HG02623 (cell line): ENCODE measurements at regions not wholly inside any gene's neighbourhood (a gene's known extent, or its start where the extent isn't known, plus 50 kb on each side); places are given as distances from the start of the nearest gene placed in this dataset.
"Not testable (repeated sequence)": the region's sequence is repeated elsewhere in the genome, so short reads cannot be mapped to it uniquely, and the experiment has no call there.

Source experiments
- ATAC-seq: cut with Tn5 transposase; IDR thresholded peaks from one replicate; pipeline ENCODE4 v1.9.1; 2021; ENCODE audit warnings: moderate library complexity; ENCODE audit not compliant: unreplicated experiment

DNA sequence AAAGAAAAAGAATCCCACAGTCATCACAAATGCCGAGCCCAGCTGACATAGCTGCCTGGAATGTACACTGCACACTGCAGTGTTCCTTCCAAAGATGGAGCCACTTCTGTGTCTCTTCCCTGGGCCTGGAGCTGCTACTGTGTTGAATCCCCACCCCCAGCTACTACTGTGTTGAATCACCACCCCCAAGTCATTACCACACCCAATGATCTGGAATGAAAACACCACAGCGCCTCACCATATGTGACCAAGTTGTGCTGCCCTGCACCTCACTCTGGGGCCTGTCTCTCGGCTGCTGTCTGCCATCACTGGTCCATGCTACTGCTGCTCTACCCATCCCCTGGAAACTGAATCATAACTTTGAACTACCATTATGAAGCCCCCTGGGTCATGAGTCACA, 861.2 kb downstream of the UQCRFS1 start:
- ATAC-seq, result no peak

DNA sequence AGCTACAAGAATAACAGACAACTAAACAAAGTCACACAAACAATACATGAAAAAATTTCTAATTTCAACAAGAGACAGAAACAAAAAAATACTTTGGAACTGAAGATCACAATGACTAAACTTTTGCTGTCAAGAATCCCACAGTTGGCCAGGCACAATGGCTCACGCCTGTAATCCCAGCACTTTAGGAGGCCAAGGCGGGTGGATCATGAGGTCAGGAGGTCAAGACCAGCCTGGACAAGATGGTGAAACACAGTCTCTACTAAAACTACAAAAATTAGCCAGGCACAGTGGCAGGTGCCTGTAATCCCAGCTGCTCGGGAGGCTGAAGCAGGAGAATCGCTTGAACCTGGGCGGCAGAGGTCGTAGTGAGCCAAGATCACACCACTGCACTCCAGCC, 861.6 kb downstream of the UQCRFS1 start:
- not testable (repeated sequence) for ATAC-seq

DNA sequence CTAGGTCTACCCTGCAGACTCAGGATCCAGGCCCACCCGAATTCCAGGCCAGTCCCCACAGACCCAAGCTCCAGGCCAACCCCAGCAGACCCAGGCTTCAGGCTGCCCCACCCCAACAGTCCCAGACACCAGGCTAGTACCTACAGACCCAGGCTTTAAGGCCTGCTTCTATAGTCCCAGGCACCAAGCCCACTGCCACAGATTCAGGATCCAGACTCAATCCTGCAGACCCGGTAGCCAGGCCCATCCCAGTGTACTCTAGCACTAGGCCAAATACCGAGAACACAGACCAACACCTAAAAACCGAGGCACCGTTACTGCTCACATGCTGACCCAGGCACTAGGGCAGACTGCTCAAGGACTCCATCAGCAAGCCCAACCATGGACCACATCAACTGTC, 862.3 kb downstream of the UQCRFS1 start:
- ATAC-seq, result no peak

DNA sequence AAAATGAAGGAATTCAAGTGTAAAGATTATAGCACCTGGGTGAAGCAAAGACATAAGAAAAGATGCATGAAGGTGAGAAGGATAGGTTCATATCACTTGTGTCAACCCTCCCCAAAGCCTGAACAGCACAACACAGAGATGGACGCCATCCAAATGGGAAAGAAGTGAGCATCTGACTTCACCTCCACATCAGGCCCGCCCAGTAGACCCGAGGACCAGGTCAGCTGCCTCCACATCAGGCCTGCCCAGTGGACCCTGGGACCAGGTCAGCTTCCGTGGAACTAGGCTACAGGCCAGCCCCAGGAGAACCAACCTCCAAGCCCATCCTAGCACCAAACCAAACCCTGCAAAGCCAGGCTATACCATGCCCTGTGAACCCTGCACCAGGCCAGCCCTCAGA, 862.9 kb downstream of the UQCRFS1 start:
- ATAC-seq, result no peak

DNA sequence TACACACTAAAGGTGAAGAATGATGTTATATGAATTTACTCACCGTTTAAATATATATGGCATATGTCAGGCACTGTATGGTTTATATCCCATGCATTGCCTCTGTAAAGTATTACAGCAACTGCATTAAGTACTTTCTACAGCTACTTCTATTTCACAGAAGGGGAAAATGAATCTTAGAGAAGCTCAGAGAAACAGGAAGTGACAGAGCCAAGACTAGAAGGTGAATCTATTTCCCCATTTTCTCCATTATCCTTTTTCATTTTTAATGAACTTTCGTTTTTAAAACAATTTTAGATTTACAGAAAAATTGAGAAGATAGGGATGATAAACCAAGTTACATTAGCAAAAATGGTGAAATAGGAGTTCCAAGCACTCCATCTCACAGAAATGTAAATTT, 863.3 kb downstream of the UQCRFS1 start:
- no peak for ATAC-seq

DNA sequence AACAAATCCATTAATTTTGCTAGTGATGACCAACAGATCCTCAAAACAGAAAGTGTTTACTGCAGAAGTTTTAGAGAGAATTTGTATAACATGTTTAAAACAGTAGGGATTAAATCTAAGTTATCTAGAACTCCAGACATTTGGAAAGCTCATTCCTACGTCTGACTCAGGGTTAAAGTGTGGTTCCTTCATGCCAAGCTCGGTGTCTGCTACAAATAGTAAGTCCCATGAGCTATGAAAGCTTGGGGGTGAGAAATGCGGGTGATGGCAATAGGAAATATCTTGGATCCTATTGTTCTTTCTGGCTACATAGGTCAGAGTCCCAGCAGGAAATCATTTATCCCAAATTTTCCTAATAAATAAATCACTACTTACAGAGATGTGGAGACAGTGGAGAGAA, 867.1 kb downstream of the UQCRFS1 start:
- ATAC-seq, result no peak

DNA sequence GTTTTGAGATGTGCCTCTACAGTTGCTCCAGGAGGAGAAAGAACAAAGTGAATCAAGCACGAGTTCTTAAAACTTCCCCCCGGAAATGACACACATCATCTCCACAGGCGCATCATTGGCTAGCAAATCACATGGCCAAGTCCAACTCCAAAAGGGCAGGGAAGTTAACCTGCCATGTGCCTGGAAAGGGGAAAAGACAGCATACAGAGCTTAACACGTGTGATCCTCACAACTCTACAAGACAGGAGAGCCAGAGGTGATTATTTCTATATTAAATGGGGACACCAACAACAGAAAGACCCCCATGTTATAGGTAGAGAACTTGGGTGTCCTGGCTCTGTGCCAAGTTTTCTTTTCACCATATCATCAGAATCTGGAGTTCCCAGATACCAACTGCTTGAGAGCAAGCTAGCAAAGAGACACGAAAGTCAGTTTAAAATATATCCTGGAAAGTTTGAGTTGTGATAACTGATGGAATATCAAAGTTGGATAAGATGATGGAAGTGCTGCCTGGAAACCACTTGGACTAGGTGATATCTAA, 871.1 kb downstream of the UQCRFS1 start:
- ATAC-seq, result no peak

DNA sequence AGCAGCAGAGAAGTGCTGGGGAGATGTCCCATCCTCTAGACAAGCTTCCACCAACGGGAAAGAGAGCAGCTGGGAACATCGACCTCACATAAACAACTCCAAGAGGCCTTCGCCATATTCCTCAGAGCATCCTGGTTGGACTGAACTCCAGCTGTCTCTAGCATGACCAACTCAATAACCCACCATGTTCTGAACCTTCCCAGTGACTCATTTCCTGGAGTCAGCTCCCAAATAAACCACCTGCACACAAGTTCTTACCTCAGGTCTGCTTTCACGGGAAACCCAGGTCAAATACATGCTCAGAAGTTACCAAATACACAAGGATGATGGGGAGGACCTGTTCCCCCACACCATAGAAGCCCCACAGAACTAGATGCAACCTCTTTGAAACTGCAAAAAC, 878.5 kb downstream of the UQCRFS1 start:
- ATAC-seq, result no peak

DNA sequence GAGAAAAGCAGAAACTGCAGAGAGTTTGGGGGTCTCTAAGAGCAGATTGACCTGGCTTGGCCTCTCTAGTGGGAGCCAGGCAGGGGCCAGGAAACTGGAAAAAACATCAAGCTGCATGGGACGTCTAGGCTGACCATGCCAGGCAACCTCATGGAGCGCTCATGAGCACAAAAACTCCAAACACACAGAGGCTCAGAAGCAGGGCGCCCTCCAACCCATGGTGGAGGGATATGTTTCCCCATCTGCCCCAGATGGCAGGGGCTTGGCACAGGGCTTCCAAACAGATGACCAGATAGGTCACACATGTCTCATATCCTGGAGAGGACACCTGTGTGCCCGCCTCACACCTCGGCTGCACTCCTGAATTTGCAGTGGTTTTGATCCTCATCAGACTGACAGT, 879.0 kb downstream of the UQCRFS1 start:
- no peak for ATAC-seq

DNA sequence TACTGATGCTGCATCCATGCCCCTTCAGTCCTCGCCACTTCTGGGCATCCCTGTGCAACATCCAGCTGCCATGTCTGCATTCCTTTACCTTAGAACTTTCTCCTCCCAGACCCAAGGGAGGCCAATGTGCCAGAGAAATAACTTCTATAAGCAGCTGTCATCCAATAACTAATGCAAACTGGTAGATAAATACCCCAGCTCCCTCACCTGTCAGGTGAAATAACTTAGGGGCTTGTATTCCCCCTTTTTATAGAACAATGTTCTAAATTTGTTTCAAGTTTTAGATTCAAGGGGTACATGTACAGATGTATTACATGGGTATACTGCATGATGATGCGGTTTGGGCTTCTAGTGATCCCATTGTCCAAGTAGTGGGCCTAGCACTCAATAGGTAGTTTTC, 880.1 kb downstream of the UQCRFS1 start:
- ATAC-seq, result no peak

DNA sequence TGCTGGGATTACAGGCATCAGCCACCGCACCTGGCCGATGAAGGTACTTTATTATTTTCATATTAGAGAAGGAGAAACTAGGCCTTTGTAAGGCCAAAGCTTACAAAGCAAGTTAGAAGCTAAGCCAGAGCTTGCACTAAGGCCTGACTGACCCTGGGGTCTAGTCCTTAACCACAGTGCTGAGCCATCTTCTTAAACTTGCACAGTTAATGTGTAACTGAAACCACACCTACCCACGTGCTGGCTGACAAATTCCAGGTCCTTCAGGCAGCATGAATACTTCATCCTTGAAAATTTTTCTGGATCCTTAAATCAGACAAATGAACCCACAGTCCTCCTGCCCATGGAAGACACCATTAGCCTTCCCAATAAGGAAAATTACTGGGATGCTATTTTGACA, 880.6 kb downstream of the UQCRFS1 start:
- no peak for ATAC-seq

DNA sequence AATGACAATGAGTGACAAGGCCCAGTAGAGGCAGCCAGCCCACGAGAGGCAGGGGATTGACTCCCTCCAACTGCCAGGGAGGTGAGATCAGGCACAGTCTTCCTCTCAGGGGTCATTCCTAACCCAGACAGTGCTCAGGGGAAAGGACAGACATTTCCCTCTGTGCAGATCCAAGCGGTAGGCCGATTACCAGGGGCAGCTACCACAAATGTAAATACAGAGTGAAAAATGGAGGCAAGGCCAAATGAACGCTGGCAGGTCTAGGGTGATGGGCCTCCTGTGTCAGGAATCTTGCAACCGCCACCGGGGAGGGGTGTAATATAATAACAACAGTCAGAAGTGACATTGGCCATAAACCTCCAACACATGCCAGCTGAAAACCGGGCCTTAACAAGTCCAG, 881.4 kb downstream of the UQCRFS1 start:
- no peak for ATAC-seq

DNA sequence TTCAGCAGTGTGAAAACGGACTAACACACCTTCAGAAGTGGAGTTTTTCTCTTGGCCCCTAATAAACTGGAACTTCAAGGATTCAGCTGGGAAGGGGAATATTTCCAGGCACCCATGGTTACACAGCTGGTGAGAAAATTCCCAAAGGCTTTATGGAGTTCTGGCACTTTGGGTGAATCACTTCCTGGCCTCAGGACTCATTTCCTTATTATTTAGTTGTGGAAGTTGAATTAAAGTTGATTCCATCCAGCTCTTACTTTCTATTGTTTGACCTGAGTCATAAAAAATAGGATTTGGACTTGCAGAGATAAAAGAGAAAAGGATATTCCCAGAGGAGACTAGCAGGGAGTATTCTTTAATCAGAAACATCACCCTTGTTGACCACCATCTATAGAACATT, 882.1 kb downstream of the UQCRFS1 start:
- ATAC-seq, result no peak

DNA sequence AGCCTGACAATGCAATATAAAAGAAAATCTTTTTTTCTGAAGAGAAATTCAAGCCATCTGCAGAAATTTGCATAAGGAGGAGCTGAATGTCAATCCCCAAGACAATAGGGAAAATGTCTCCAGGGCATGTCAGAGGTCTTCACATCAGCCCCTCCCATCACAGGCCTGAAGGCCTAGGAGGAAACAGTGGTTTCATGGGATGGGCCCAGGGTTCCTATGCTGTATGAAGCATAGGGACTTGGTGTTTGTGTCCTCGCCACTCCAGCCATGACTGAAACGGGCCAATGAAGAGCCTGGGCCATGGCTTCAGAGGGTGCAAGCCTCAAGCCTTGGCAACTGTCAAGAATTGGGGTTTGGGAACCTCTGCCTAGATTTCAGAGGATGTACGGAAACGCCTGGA, 883.5 kb downstream of the UQCRFS1 start:
- no peak for ATAC-seq

DNA sequence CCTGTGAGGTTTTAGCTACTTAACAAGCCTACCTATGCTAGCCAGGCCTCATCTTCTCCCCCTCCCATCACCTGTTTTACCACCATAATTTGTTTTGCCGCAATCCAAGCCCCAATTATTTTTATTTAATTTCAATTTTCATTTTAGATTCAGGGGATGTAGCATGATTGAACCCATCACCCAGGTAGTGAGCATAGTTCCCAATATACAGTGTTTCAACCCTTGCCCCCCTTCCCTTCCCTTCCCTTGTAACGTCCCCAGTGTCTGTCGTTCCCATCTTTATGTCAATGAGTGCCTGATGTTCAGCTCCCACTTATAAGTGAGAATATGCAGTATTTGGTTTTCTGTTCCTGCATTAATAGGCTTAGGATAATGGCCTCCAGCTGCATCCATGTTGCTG, 885.0 kb downstream of the UQCRFS1 start:
- no peak for ATAC-seq

DNA sequence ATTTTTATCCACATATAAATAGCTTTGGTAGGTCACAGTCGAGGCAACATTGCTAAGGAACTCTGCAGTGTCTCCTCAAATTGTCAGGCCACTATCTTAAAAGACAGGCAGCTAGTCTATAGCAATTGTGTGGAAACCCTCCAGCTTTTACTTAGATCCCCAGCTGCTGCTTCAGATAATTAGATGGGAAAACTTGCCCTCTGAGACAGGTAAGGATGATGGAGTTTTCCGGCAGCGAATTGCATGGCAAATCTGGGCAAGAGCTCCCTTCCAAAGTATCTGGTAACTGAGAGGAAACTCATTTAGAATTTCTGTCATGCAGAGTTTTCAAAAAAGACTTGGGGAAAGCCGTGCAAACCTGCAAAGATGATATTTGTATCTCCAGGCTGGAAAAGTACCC, 886.2 kb downstream of the UQCRFS1 start:
- no peak for ATAC-seq

DNA sequence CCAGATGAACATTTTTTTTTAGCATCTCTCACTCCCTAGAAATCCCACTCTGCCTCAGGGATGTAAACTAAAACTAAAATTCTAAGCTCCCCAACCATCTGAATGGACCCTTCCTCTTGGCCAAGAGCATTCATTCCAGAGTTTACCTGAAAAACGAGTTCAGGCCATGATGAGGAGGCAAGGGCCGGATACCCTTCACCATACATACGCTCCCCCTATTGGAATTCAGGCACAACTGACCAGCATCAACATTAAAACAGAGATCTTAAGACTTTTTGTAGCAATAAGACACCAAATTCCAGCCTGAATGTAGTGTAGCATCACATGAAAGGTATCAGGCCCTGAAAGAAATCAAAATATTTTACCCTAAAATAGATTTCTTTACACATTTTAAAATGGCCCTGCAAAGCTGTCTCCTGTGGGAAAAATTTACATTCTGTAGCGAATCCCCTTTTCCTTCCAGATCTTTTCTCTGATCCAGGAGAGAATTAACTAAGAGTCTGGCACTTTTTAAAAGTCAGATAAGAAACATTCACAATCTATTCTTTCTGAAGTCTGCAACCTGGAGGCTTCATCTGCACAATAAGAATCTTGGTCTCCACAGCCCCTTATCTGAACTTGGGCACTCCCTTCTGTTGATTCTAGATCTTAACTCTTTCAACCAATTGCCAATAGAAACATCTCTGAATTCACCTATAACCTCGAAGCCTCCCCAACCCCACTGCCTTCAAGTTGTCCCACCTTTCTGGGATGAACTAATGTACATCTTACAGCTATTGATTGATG, 888.5 kb downstream of the UQCRFS1 start:
- ATAC-seq, result no peak

DNA sequence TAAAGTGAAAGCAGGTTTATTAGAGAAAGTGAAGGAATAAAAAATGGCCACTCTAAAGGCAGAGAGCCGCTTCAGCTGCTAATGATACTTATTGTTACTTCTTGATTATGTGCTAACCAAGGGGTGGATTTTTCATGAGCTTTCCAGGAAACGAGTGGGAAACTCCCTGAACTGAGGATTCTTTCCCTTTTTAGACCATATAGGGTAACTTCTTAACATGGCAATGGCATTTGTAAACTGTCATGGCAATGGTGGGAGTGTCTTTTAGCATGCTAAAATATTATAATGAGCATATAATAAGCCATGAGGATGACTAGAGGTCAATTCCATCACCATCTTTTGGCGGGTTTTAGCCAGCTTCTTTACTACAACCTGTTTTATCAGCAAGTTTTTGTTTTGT, 890.0 kb downstream of the UQCRFS1 start:
- ATAC-seq, result no peak

DNA sequence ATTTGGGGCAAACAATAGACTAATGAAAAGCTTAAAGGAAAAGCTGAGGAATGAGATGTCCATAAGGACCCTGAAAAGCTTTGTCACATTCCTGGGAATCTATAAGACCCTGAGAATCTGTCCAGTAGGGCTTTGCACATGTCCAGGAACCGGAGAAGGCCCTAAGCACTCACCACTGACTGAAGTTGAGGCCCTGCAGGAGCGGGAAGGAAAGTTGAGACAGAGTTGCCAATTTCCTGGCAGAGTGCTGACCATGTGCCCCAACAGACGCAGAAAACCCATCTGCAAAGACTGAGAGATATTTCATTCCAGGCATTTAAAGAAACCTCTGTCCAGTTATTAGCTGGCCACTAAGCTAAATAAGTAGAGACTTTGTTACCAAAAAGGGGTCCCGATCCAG, 890.5 kb downstream of the UQCRFS1 start:
- no peak for ATAC-seq

DNA sequence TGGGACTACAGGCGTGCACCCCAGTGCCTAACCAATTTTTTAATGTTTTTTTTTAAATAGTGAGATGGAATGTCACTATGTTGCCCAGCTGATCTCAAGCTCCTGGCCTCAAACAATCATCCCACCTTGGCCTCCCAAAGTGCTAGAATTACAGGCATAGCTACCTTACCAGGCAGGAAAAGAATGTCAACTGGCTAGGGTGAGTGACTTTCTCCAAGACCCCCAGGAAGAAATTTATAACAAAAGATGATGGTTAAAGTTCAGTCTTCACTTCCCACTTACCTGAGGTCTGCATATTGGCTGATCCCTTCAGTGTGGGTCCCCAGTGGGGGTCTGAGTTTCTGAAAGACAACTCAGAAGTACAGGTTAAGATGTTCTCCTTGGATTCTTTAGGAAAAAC, 893.0 kb downstream of the UQCRFS1 start:
- ATAC-seq, result no peak

DNA sequence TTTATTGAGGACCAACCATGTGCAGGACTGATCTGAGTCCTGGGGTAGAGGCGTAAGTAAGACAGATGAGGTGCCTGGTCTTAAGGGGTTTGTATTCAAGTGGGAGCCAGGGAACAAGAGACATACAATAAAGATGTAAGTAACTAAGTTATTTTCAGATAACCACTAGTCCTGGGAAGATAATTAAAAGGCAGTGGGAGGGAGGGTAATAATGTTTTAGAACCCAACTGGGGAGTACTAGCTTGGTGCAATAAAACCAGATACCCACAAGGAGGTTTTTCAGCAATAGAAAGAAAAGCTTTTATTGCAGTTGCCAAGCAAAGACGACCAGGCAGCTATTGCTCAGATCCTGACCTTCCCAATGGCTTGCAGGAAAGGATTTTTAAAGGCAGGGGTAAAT, 893.7 kb downstream of the UQCRFS1 start:
- no peak for ATAC-seq

DNA sequence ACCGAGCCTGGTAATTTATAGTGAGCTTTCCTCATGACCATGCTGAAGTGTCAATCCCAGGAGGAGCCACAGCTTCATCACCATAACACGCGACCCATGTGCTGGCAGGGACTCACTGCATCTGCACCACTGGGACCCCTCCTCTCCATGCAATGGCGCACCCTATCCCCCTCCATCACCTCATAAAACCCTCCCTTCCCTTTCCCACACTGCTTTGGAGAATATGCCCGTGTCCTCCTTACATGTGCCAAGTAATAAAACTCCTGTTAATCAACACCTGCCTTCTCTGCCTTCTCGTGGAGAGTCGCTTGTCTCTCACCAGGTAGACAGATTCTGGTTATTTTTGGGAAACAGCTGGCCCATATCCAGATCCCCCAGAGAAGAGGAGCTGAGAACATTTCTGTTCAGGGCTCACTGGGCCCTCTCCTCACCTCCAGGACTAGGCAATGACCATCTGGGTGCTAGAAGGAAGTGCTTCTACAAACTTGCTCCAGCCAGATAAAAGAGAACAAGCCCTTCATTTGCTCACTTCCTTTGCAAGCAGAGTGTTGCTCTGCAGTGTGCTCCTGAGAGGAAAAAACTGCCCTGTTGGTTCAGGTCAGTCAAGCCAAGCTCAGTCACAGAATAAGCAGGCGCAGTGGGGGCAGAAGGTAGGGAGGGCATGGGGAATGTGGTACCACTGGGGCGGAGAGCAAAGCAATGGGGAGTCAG, 894.3 kb downstream of the UQCRFS1 start:
- no peak for ATAC-seq
